Heart left ventricle (tissue), 13 donors: ENCODE measurements at regions not wholly inside any gene's neighbourhood (a gene's known extent, or its start where the extent isn't known, plus 50 kb on each side); places are given as distances from the start of the nearest gene placed in this dataset.

Experiments
- POLR2A ChIP-seq, 2 donors: fragments of 450-650 bp; IDR thresholded peaks; one replicate each; pipeline ENCODE4 v1.6.1; 2017; ENCODE audit warnings: antibody characterized with exemption in 2 of 2, mild to moderate bottlenecking in 2 of 2, moderate library complexity in 2 of 2
- TF ChIP-seq, protein P1 (sequence below), 12 donors: fragments of 200-600 bp; sonication (generic) in 4 of 12; IDR thresholded peaks; one replicate each; pipeline versions ENCODE4 v1.5.0 to v1.8.0; 2018 to 2022; ENCODE audit warnings: antibody characterized with exemption in 12 of 12, mild to moderate bottlenecking in 5 of 12
- donor health status: ischemic (EF 13 %, LVEDD 7.1; RV severe dilation, severe dysfunction).
- donor health status: DM: no; HTN: yes; CAD: no.
- donor health status: DM: no; HTN: no; CAD: no.
- donor health status: ischemic (EF 25% LVEDD 6.9; RV normal size, moderate dysfunction).
- donor health status: ischemic (EF 25% LVEDD 5.7; RV mildly dilated, moderate dysfunction).
- donor health status: ischemic (EF 35%, LVEDD 5.7; RV mildly dilated, moderate dysfunction).
- donor health status: nonischemic (EF 11% LVEDD 7.7; RV severe dilation, severe dysfunction).
- donor health status: DM: yes; HTN: yes; CAD: no.
- donor health status: PGD.
- donor health status: ischemic (EF 29% LVEDD 5.4; RV normal size, mild dysfunction).
- donor health status: nonischemic (EF 23%, LVEDD 6.1; RV moderate dilation, normal function).

DNA sequence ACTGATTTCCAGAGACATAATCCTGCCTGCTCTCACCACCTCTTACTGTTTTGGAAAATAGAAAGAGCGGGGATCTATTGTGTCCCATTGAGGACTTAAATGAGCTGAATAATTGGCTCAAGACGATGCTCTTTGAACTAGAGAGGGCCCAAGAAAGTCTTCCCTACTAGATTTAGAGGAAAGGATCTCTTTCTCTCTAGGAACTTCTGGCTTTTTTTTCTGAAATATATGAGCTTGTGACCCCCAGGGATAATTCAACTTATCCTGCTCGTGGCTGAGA lies 461.4 kb upstream of the KIRREL3 start:
- TF ChIP-seq, protein P1, sequence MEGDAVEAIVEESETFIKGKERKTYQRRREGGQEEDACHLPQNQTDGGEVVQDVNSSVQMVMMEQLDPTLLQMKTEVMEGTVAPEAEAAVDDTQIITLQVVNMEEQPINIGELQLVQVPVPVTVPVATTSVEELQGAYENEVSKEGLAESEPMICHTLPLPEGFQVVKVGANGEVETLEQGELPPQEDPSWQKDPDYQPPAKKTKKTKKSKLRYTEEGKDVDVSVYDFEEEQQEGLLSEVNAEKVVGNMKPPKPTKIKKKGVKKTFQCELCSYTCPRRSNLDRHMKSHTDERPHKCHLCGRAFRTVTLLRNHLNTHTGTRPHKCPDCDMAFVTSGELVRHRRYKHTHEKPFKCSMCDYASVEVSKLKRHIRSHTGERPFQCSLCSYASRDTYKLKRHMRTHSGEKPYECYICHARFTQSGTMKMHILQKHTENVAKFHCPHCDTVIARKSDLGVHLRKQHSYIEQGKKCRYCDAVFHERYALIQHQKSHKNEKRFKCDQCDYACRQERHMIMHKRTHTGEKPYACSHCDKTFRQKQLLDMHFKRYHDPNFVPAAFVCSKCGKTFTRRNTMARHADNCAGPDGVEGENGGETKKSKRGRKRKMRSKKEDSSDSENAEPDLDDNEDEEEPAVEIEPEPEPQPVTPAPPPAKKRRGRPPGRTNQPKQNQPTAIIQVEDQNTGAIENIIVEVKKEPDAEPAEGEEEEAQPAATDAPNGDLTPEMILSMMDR (IDR thresholded peaks at IDR 0.05): no peak
- TF ChIP-seq POLR2A (IDR thresholded peaks at IDR 0.05): no peak
